ENCODE measurements at regions not wholly inside any gene's neighbourhood (a gene's known extent, or its start where the extent isn't known, plus 50 kb on each side); places are given as distances from the start of the nearest gene placed in this dataset.

- Histone ChIP-seq H3K4me3 (ENCODE audit: low read length) (no peak overlapping the region), H4K20me1 (ENCODE audit: insufficient read depth, low read length) (no peaks in the 10 kb centered on the region), H3K79me2 (ENCODE audit: low read length) (no peaks in the 10 kb centered on the region), H2AFZ (ENCODE audit: low read length) (no peak overlapping the region), H3K4me1 (ENCODE audit: low read length) (no peaks in the 10 kb centered on the region), H3K9me3 (replicated peaks; ENCODE audit: insufficient read depth, low read length) (no peaks in the 10 kb centered on the region), H3K27me3 (replicated peaks; ENCODE audit: insufficient read depth, low read length) (no peaks in the 10 kb centered on the region), H3F3A (ENCODE audit: insufficient read depth, low read length) (no peaks in the 10 kb centered on the region), H3K27ac (ENCODE audit: low read length) (no peak overlapping the region), H3K9me2 (replicated peaks; ENCODE audit: insufficient read depth, low read length) (no peaks in the 10 kb centered on the region), H3K4me2 (ENCODE audit: low read depth, low read length) (no peak overlapping the region), H3K36me3 (replicated peaks; ENCODE audit: insufficient read depth, low read length) (no peaks in the 10 kb centered on the region), H3K9ac (ENCODE audit: low read length) (no peak overlapping the region)
- no peak for DNase-seq
- TF ChIP-seq CTCF (IDR thresholded peaks at IDR 0.05; ENCODE audit: low read length) (no peak), EZH2phosphoT487 (IDR thresholded peaks at IDR 0.05; ENCODE audit: low read length) (no peak), EZH2 (optimal IDR thresholded peaks at IDR 0.05; ENCODE audit: low read depth, low read length) (no peak)
These were observed 94.0 kb downstream of the ING1 start for GRCh38 chr13:110807546-110807945.

- Histone ChIP-seq H3K4me3 (ENCODE audit: low read length) (no peak overlapping the region), H3K4me1 (ENCODE audit: low read length) (no peaks in the 10 kb centered on the region), H4K20me1 (ENCODE audit: insufficient read depth, low read length) (no peaks in the 10 kb centered on the region), H3K9me3 (replicated peaks; ENCODE audit: insufficient read depth, low read length) (no peaks in the 10 kb centered on the region), H3F3A (ENCODE audit: insufficient read depth, low read length) (no peaks in the 10 kb centered on the region), H3K9ac (ENCODE audit: low read length) (no peak overlapping the region), H3K27me3 (replicated peaks; ENCODE audit: insufficient read depth, low read length) (no peaks in the 10 kb centered on the region), H3K4me2 (ENCODE audit: low read depth, low read length) (no peak overlapping the region), H2AFZ (ENCODE audit: low read length) (no peak overlapping the region), H3K36me3 (replicated peaks; ENCODE audit: insufficient read depth, low read length) (no peaks in the 10 kb centered on the region), H3K9me2 (replicated peaks; ENCODE audit: insufficient read depth, low read length) (no peaks in the 10 kb centered on the region), H3K27ac (ENCODE audit: low read length) (no peak overlapping the region), H3K79me2 (ENCODE audit: low read length) (no peaks in the 10 kb centered on the region)
- DNase-seq = no peak
- TF ChIP-seq EZH2phosphoT487 (IDR thresholded peaks at IDR 0.05; ENCODE audit: low read length) (no peak), EZH2 (optimal IDR thresholded peaks at IDR 0.05; ENCODE audit: low read depth, low read length) (no peak), CTCF (IDR thresholded peaks at IDR 0.05; ENCODE audit: low read length) (no peak)
These were observed 94.6 kb downstream of the ING1 start for GRCh38 chr13:110808138-110808537.

GRCh38 chr13:110809871-110810486 is 96.5 kb downstream of the ING1 start:
- Histone ChIP-seq H3K4me1 (ENCODE audit: low read length) (no peaks in the 10 kb centered on the region), H3K36me3 (replicated peaks; ENCODE audit: insufficient read depth, low read length) (no peaks in the 10 kb centered on the region), H3K79me2 (ENCODE audit: low read length) (no peaks in the 10 kb centered on the region), H3K27me3 (replicated peaks; ENCODE audit: insufficient read depth, low read length) (no peaks in the 10 kb centered on the region), H3K9me2 (replicated peaks; ENCODE audit: insufficient read depth, low read length) (no peaks in the 10 kb centered on the region), H3K9ac (ENCODE audit: low read length) (no peak overlapping the region), H3K9me3 (replicated peaks; ENCODE audit: insufficient read depth, low read length) (no peaks in the 10 kb centered on the region), H3K4me3 (ENCODE audit: low read length) (no peak overlapping the region), H3K4me2 (ENCODE audit: low read depth, low read length) (no peak overlapping the region), H3F3A (ENCODE audit: insufficient read depth, low read length) (no peaks in the 10 kb centered on the region), H2AFZ (ENCODE audit: low read length) (no peak overlapping the region), H3K27ac (ENCODE audit: low read length) (no peak overlapping the region), H4K20me1 (ENCODE audit: insufficient read depth, low read length) (no peaks in the 10 kb centered on the region)
- no peak for DNase-seq
- TF ChIP-seq EZH2 (optimal IDR thresholded peaks at IDR 0.05; ENCODE audit: low read depth, low read length) (no peak), EZH2phosphoT487 (IDR thresholded peaks at IDR 0.05; ENCODE audit: low read length) (no peak), CTCF (IDR thresholded peaks at IDR 0.05; ENCODE audit: low read length) (no peak)

Data from MM.1S (cell line).